ENCODE measurements at regions not wholly inside any gene's neighbourhood (a gene's known extent, or its start where the extent isn't known, plus 50 kb on each side); places are given as distances from the start of the nearest gene placed in this dataset.
"Not testable (repeated sequence)": the region's sequence is repeated elsewhere in the genome, so short reads cannot be mapped to it uniquely, and the experiment has no call there.

GRCh38 chr10:30696416-30697185 lies 67.0 kb upstream of the LYZL2 start:
- peak in 2 of 6 experiments; percentile 8 to 30 for TF ChIP-seq CTCF (IDR thresholded peaks at IDR 0.05)
- not testable (repeated sequence) for TF ChIP-seq POLR2A (IDR thresholded peaks at IDR 0.05)
